Thyroid gland (tissue), 4 donors: ENCODE measurements at regions not wholly inside any gene's neighbourhood (a gene's known extent, or its start where the extent isn't known, plus 50 kb on each side); places are given as distances from the start of the nearest gene placed in this dataset.

Source experiments
- DNase-seq, 2 donors: peaks; one replicate each; pipeline ENCODE4 v3.0.0-alpha.2; 2019
- H3K27ac ChIP-seq, 3 donors: fragments of 200-600 bp; sonication (generic); 1 replicate in 2 of 3; 2 replicates in 1 of 3; pipeline ENCODE4 v1.5.1; 2016 to 2019; ENCODE audit warnings: mild to moderate bottlenecking in 1 of 3, moderate library complexity in 1 of 3
- H3K27me3 ChIP-seq: fragments of 200-600 bp; sonication (generic); one replicate; pipeline ENCODE4 v1.5.1; 2019
- H3K36me3 ChIP-seq, 2 donors: fragments of 200-600 bp; sonication (generic); one replicate each; pipeline ENCODE4 v1.5.1; 2016 to 2019
- H3K4me1 ChIP-seq, 2 donors: fragments of 200-600 bp; sonication (generic); one replicate each; pipeline ENCODE4 v1.5.1; 2017 to 2019
- H3K4me3 ChIP-seq, 3 donors: fragments of 200-600 bp; sonication (generic); replicated peaks in 1 of 3; 1 replicate in 2 of 3; 2 replicates in 1 of 3; pipeline ENCODE4 v1.5.1; 2016; ENCODE audit warnings: mild to moderate bottlenecking in 1 of 3
- H3K9me3 ChIP-seq: fragments of 200-600 bp; sonication (generic); one replicate; pipeline ENCODE4 v1.5.1; 2017
- CTCF ChIP-seq, 6 experiments: fragments of 200-600 bp in 3 of 6; fragments of 450-650 bp in 3 of 6; sonication (generic) in 3 of 6; IDR thresholded peaks; one replicate each; pipeline ENCODE4 v1.5.1; 2016 to 2019; ENCODE audit warnings: antibody characterized with exemption in 6 of 6, mild to moderate bottlenecking in 2 of 6, inconsistent platforms in 1 of 6, moderate library complexity in 1 of 6
- POLR2A ChIP-seq, 2 donors: fragments of 450-650 bp; IDR thresholded peaks; one replicate each; pipeline ENCODE4 v1.6.1; 2017; ENCODE audit warnings: antibody characterized with exemption in 2 of 2, mild to moderate bottlenecking in 2 of 2, moderate library complexity in 1 of 2
- WGBS, 2 donors: methylation state at CpG; one replicate each; pipeline ENCODE4 v1.1.5; 2017; 5-methylcytosine and 5-hydroxymethylcytosine counted together
- intact Hi-C: fragments of 100-400 bp; cut with DNase I; formaldehyde crosslinking; loops from one replicate; pipeline ENCODE4 v1.15.1; 2023

- Histone ChIP-seq H3K9me3 (no peaks in the 10 kb centered on the region), H3K27me3 (no peaks in the 10 kb centered on the region), H3K4me3 (no peak overlapping the region), H3K27ac (no peak overlapping the region), H3K4me1 (no peaks in the 10 kb centered on the region), H3K36me3 (no peaks in the 10 kb centered on the region)
- DNase-seq, result no peak
- WGBS, 2 donors, result 95 to 97% methylated on average over 4 to 6 of the region's 18 CpGs
- intact Hi-C loops, result no loop called here
- TF ChIP-seq CTCF (IDR thresholded peaks at IDR 0.05) (no peak), POLR2A (IDR thresholded peaks at IDR 0.05) (no peak)
These were observed 917.5 kb downstream of the TAF11L14 start for GRCh38 chr5:18551716-18552115.

GRCh38 chr5:18553269-18553668, 919.0 kb downstream of the TAF11L14 start:
- Histone ChIP-seq H3K4me1 (no peaks in the 10 kb centered on the region), H3K27ac (peak overlapping the region in 1 of 3 donors; percentile 36), H3K4me3 (no peak overlapping the region), H3K36me3 (no peaks in the 10 kb centered on the region), H3K9me3 (no peaks in the 10 kb centered on the region), H3K27me3 (no peaks in the 10 kb centered on the region)
- TF ChIP-seq POLR2A (IDR thresholded peaks at IDR 0.05) (no peak), CTCF (IDR thresholded peaks at IDR 0.05) (no peak)
- 15 to 28% methylated on average over 3 of the region's 3 CpGs for WGBS, 2 donors
- peak; percentile 11 to 19 for DNase-seq
- intact Hi-C loops, result no loop called here

- Histone ChIP-seq H3K27ac (no peak overlapping the region), H3K4me1 (no peaks in the 10 kb centered on the region), H3K4me3 (no peak overlapping the region), H3K9me3 (no peaks in the 10 kb centered on the region), H3K36me3 (no peaks in the 10 kb centered on the region), H3K27me3 (no peaks in the 10 kb centered on the region)
- intact Hi-C loops, result no loop called here
- no peak for DNase-seq
- TF ChIP-seq POLR2A (IDR thresholded peaks at IDR 0.05) (no peak), CTCF (IDR thresholded peaks at IDR 0.05) (no peak)
- 93% methylated on average over 1 of the region's 1 CpG for WGBS, 2 donors
These were observed 926.3 kb downstream of the TAF11L14 start for GRCh38 chr5:18560602-18561001.

- no peaks in the 10 kb centered on the region for H3K36me3 ChIP-seq
- no peaks in the 10 kb centered on the region for H3K27me3 ChIP-seq
- no peak overlapping the region for H3K4me3 ChIP-seq
- no peak overlapping the region for H3K27ac ChIP-seq
- WGBS, 2 donors, result 81 to 88% methylated on average over 2 of the region's 2 CpGs
- H3K4me1 ChIP-seq, result no peaks in the 10 kb centered on the region
- DNase-seq, result no peak
- no peaks in the 10 kb centered on the region for H3K9me3 ChIP-seq
- no peak for TF ChIP-seq POLR2A (IDR thresholded peaks at IDR 0.05)
- no peak for TF ChIP-seq CTCF (IDR thresholded peaks at IDR 0.05)
- intact Hi-C loops, result no loop called here
These were observed 929.6 kb downstream of the TAF11L14 start for GRCh38 chr5:18563853-18564252.

- intact Hi-C loops, result no loop called here
- Histone ChIP-seq H3K9me3 (no peaks in the 10 kb centered on the region), H3K27ac (no peak overlapping the region), H3K4me3 (no peak overlapping the region), H3K4me1 (no peaks in the 10 kb centered on the region), H3K36me3 (no peaks in the 10 kb centered on the region), H3K27me3 (no peaks in the 10 kb centered on the region)
- DNase-seq, result no peak
- TF ChIP-seq CTCF (IDR thresholded peaks at IDR 0.05) (no peak), POLR2A (IDR thresholded peaks at IDR 0.05) (no peak)
These were observed 932.4 kb downstream of the TAF11L14 start for GRCh38 chr5:18566671-18567070.
